ENCODE measurements at regions not wholly inside any gene's neighbourhood (a gene's known extent, or its start where the extent isn't known, plus 50 kb on each side); places are given as distances from the start of the nearest gene placed in this dataset.

- TF ChIP-seq EZH2 (IDR thresholded peaks at IDR 0.05; ENCODE audit: low read length, missing control alignments), result no peak
- no peak for TF ChIP-seq CTCF (conservative IDR thresholded peaks at IDR 0.05 in 1 of 2, IDR thresholded peaks at IDR 0.05 in 1 of 2; ENCODE audit: low read depth in 1 of 2, low read length in 2 of 2)
Observed at GRCh38 chr1:113278777-113279176, 111.5 kb upstream of the MAGI3 start.

GRCh38 chr1:113279776-113280391 lies 110.4 kb upstream of the MAGI3 start:
- Histone ChIP-seq H3K4me1 (ENCODE audit: control insufficient read depth, extremely low read depth, insufficient read depth, low read length) (no peaks in the 10 kb centered on the region), H3K27ac (ENCODE audit: insufficient read depth, low read length) (no peak overlapping the region), H2AFZ (ENCODE audit: low read length) (no peak overlapping the region), H3K9ac (ENCODE audit: insufficient read depth, low read length) (no peak overlapping the region), H3K4me3 (replicated peaks in 1 of 4; ENCODE audit: control extremely low read depth in 1 of 4, insufficient read depth in 1 of 4, low read depth in 3 of 4, low read length in 4 of 4) (no peak overlapping the region), H3K79me2 (ENCODE audit: control insufficient read depth, insufficient read depth, low read length) (no peaks in the 10 kb centered on the region), H4K20me1 (ENCODE audit: control insufficient read depth, extremely low read depth, insufficient read depth, low read length) (no peaks in the 10 kb centered on the region), H3K36me3 (ENCODE audit: control insufficient read depth, insufficient read depth, low read length) (no peaks in the 10 kb centered on the region), H3K4me2 (ENCODE audit: extremely low read depth, insufficient read depth, low read length) (no peak overlapping the region), H3K27me3 (ENCODE audit: control insufficient read depth, insufficient read depth, low read length) (no peaks in the 10 kb centered on the region), H3K9me3 (ENCODE audit: control insufficient read depth, insufficient read depth, low read depth, low read length) (no peaks in the 10 kb centered on the region)
- TF ChIP-seq EZH2 (IDR thresholded peaks at IDR 0.05; ENCODE audit: low read length, missing control alignments) (no peak), CTCF (conservative IDR thresholded peaks at IDR 0.05 in 1 of 2, IDR thresholded peaks at IDR 0.05 in 1 of 2; ENCODE audit: low read depth in 1 of 2, low read length in 2 of 2) (no peak)
- no peak for DNase-seq (ENCODE audit: low read depth in 2 of 2)

More at GRCh38 chr1:113278777-113279176, 111.5 kb upstream of the MAGI3 start:
- Histone ChIP-seq H3K9ac (ENCODE audit: insufficient read depth, low read length) (no peak overlapping the region), H3K4me1 (ENCODE audit: control insufficient read depth, extremely low read depth, insufficient read depth, low read length) (no peaks in the 10 kb centered on the region), H3K9me3 (ENCODE audit: control insufficient read depth, insufficient read depth, low read depth, low read length) (no peaks in the 10 kb centered on the region), H4K20me1 (ENCODE audit: control insufficient read depth, extremely low read depth, insufficient read depth, low read length) (no peaks in the 10 kb centered on the region), H3K27ac (ENCODE audit: insufficient read depth, low read length) (no peak overlapping the region), H3K36me3 (ENCODE audit: control insufficient read depth, insufficient read depth, low read length) (no peaks in the 10 kb centered on the region), H3K27me3 (ENCODE audit: control insufficient read depth, insufficient read depth, low read length) (no peaks in the 10 kb centered on the region), H3K4me3 (replicated peaks in 1 of 4; ENCODE audit: control extremely low read depth in 1 of 4, insufficient read depth in 1 of 4, low read depth in 3 of 4, low read length in 4 of 4) (no peak overlapping the region), H3K79me2 (ENCODE audit: control insufficient read depth, insufficient read depth, low read length) (no peaks in the 10 kb centered on the region), H2AFZ (ENCODE audit: low read length) (no peak overlapping the region), H3K4me2 (ENCODE audit: extremely low read depth, insufficient read depth, low read length) (no peak overlapping the region)
- DNase-seq (ENCODE audit: low read depth in 2 of 2), result no peak

- no peak overlapping the region for H3K9ac ChIP-seq (ENCODE audit: insufficient read depth, low read length)
- TF ChIP-seq CTCF (conservative IDR thresholded peaks at IDR 0.05 in 1 of 2, IDR thresholded peaks at IDR 0.05 in 1 of 2; ENCODE audit: low read depth in 1 of 2, low read length in 2 of 2), result no peak
- no peak for TF ChIP-seq EZH2 (IDR thresholded peaks at IDR 0.05; ENCODE audit: low read length, missing control alignments)
- H3K4me2 ChIP-seq (ENCODE audit: extremely low read depth, insufficient read depth, low read length), result no peak overlapping the region
- no peaks in the 10 kb centered on the region for H3K9me3 ChIP-seq (ENCODE audit: control insufficient read depth, insufficient read depth, low read depth, low read length)
- H3K4me1 ChIP-seq (ENCODE audit: control insufficient read depth, extremely low read depth, insufficient read depth, low read length), result no peaks in the 10 kb centered on the region
- H2AFZ ChIP-seq (ENCODE audit: low read length), result no peak overlapping the region
- no peaks in the 10 kb centered on the region for H3K36me3 ChIP-seq (ENCODE audit: control insufficient read depth, insufficient read depth, low read length)
- H3K4me3 ChIP-seq (replicated peaks in 1 of 4; ENCODE audit: control extremely low read depth in 1 of 4, insufficient read depth in 1 of 4, low read depth in 3 of 4, low read length in 4 of 4), result no peak overlapping the region
- H3K27me3 ChIP-seq (ENCODE audit: control insufficient read depth, insufficient read depth, low read length), result no peaks in the 10 kb centered on the region
- DNase-seq (ENCODE audit: low read depth in 2 of 2), result no peak
- no peak overlapping the region for H3K27ac ChIP-seq (ENCODE audit: insufficient read depth, low read length)
- no peaks in the 10 kb centered on the region for H4K20me1 ChIP-seq (ENCODE audit: control insufficient read depth, extremely low read depth, insufficient read depth, low read length)
- H3K79me2 ChIP-seq (ENCODE audit: control insufficient read depth, insufficient read depth, low read length), result no peaks in the 10 kb centered on the region
Observed at GRCh38 chr1:113280581-113280980, 109.7 kb upstream of the MAGI3 start.
